GM21576 (cell line): ENCODE measurements at regions not wholly inside any gene's neighbourhood (a gene's known extent, or its start where the extent isn't known, plus 50 kb on each side); places are given as distances from the start of the nearest gene placed in this dataset.
A peak's percentile ranks its signal among the peaks of the same experiment; 100 is the strongest.

ENCODE experiments used
- ATAC-seq: cut with Tn5 transposase; IDR thresholded peaks from one replicate; pipeline ENCODE4 v1.9.1; 2021; ENCODE audit warnings: mild to moderate bottlenecking, moderate library complexity; ENCODE audit not compliant: unreplicated experiment

- ATAC-seq = no peak
Measured at GRCh38 chr10:117635826-117636225, 93.3 kb downstream of the EMX2 start.

DNA sequence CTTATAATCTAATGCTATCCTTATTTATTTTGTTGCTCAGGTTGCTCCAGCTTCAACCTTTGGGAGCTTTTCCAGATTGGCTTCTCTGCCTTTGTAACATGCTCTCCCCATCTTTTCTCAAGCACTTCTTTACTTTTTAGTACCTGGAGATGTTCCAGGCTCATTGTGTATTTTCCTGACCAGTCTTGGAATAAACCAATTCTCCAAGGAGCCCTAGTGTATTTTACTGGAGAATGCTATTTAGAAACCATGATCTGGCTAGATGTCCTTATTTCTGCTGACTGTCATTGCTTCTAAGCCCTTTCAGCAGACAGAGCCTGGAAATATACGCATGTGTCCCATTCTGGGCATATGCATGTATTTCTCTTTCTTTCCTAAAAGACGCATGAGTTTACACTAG lies 95.7 kb downstream of the EMX2 start:
- no peak for ATAC-seq

- ATAC-seq = no peak
Measured at GRCh38 chr10:117638664-117639200, 96.2 kb downstream of the EMX2 start.

GRCh38 chr10:117640406-117640805 lies 97.9 kb downstream of the EMX2 start:
- no peak for ATAC-seq

GRCh38 chr10:117646718-117647117 lies 104.2 kb downstream of the EMX2 start:
- ATAC-seq = no peak

DNA sequence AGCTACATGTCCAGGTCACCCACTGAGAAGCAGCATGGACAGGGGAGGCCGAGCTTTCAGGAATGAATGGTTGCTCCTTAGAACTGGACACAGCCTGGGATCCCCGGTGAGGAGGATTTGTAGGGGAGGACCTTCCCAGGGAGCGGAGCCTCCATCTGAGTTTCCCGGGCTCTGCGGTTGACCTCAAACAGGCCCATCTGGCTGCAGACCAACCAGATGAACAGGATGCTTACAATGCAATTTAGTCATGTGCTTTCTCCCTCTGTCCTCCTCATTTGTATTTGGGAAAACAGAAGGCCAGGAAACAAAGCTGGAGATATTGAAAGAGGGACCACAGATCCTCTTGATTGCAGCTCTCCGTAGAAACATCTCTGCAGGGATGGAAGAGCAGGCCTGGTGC lies 104.8 kb downstream of the EMX2 start:
- no peak for ATAC-seq

GRCh38 chr10:117651121-117651520 lies 108.6 kb downstream of the EMX2 start:
- no peak for ATAC-seq

- ATAC-seq = peak; percentile 20
Measured at GRCh38 chr10:117652228-117653169, 110.0 kb downstream of the EMX2 start.

- peak; percentile 81 for ATAC-seq
Measured at GRCh38 chr10:117653170-117653515, 110.6 kb downstream of the EMX2 start.

- no peak for ATAC-seq
Measured at GRCh38 chr10:117654105-117654504, 111.6 kb downstream of the EMX2 start.

- ATAC-seq = peak; percentile 84
Measured at GRCh38 chr10:117656385-117657367, 114.1 kb downstream of the EMX2 start.

GRCh38 chr10:117661316-117661715 lies 118.8 kb downstream of the EMX2 start:
- ATAC-seq = no peak

GRCh38 chr10:117662126-117662525 lies 119.6 kb downstream of the EMX2 start:
- no peak for ATAC-seq

- no peak for ATAC-seq
Measured at GRCh38 chr10:117662751-117663540, 120.4 kb downstream of the EMX2 start.

GRCh38 chr10:117663750-117664149 lies 121.2 kb downstream of the EMX2 start:
- ATAC-seq = peak; percentile 100

GRCh38 chr10:117664288-117664687 lies 121.7 kb downstream of the EMX2 start:
- ATAC-seq = no peak

GRCh38 chr10:117666166-117666565 lies 123.6 kb downstream of the EMX2 start:
- no peak for ATAC-seq

DNA sequence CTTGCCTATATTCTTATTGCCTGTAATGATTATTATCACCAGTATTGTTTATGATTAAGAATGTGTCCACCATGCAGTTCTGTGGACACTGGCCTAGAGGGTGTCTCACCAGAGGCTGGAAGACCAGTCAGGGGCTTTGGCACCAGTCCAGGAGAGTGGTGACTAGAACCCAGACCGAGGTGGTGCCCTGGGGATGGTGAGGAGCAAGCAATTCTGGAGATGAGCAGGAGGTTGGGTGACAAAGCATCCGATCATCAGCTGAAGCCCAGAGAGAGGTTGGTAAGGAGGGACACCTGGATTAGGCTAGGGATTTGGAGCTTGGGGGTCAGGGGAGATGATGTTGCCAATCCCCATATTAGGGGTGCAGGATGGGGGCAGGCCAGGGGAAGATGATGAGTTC lies 124.4 kb downstream of the EMX2 start:
- ATAC-seq = no peak

- ATAC-seq = no peak
Measured at GRCh38 chr10:117667831-117668230, 125.3 kb downstream of the EMX2 start.

GRCh38 chr10:117668327-117669008 lies 125.9 kb downstream of the EMX2 start:
- no peak for ATAC-seq
